Muscle of leg (tissue), 3 donors: ENCODE measurements at regions not wholly inside any gene's neighbourhood (a gene's known extent, or its start where the extent isn't known, plus 50 kb on each side); places are given as distances from the start of the nearest gene placed in this dataset.

Experiments used
- DNase-seq: peaks from one replicate; pipeline ENCODE4 v3.0.0; 2013
- H3K27ac ChIP-seq: one replicate; pipeline ENCODE4 v1.5.1; 2013; ENCODE audit warnings: mild to moderate bottlenecking, low read length, control low read depth
- H3K27me3 ChIP-seq: one replicate; pipeline ENCODE4 v1.6.1; 2013; ENCODE audit warnings: low read length; ENCODE audit not compliant: control insufficient read depth, insufficient read depth
- H3K36me3 ChIP-seq: one replicate; pipeline ENCODE4 v1.6.1; 2013; ENCODE audit warnings: low read length; ENCODE audit not compliant: control insufficient read depth, insufficient read depth
- H3K4me1 ChIP-seq: one replicate; pipeline ENCODE4 v1.6.1; 2013; ENCODE audit warnings: low read length; ENCODE audit not compliant: control insufficient read depth, insufficient read depth
- H3K4me3 ChIP-seq: one replicate; pipeline ENCODE4 v1.5.1; 2013; ENCODE audit warnings: low read length, control low read depth
- H3K9me3 ChIP-seq: replicated peaks from 2 replicates; pipeline ENCODE4 v1.6.1; 2013; ENCODE audit warnings: low read depth, low read length; ENCODE audit not compliant: control insufficient read depth
- WGBS: methylation state at CpG from one replicate; pipeline ENCODE4 v1.1.5; 2013; ENCODE audit warnings: missing lambda C conversion rate; ENCODE audit not compliant: insufficient coverage; 5-methylcytosine and 5-hydroxymethylcytosine counted together

- no peaks in the 10 kb centered on the region for H3K36me3 ChIP-seq
- WGBS, result no CpG with 5 or more reads among the region's 3 CpGs
- H3K4me3 ChIP-seq, result no peak overlapping the region
- no peaks in the 10 kb centered on the region for H3K27me3 ChIP-seq
- DNase-seq, result no peak
- H3K9me3 ChIP-seq, result no peaks in the 10 kb centered on the region
- H3K27ac ChIP-seq, result no peak overlapping the region
- no peaks in the 10 kb centered on the region for H3K4me1 ChIP-seq
Observed at GRCh38 chr9:107093365-107094060, 189.6 kb upstream of the RAD23B start.

- Histone ChIP-seq H3K27ac (no peak overlapping the region), H3K27me3 (no peaks in the 10 kb centered on the region), H3K4me3 (no peak overlapping the region), H3K4me1 (no peaks in the 10 kb centered on the region), H3K36me3 (no peaks in the 10 kb centered on the region), H3K9me3 (no peaks in the 10 kb centered on the region)
- WGBS, result no CpG with 5 or more reads among the region's 3 CpGs
- no peak for DNase-seq
Observed at GRCh38 chr9:107094370-107094769, 188.7 kb upstream of the RAD23B start.

GRCh38 chr9:107100591-107100990 is 182.5 kb upstream of the RAD23B start:
- Histone ChIP-seq H3K9me3 (no peaks in the 10 kb centered on the region), H3K4me1 (no peaks in the 10 kb centered on the region), H3K36me3 (no peaks in the 10 kb centered on the region), H3K27me3 (no peaks in the 10 kb centered on the region), H3K4me3 (no peak overlapping the region), H3K27ac (no peak overlapping the region)
- DNase-seq, result no peak
- 56% methylated on average over 4 of the region's 7 CpGs for WGBS

GRCh38 chr9:107102011-107102410 is 181.1 kb upstream of the RAD23B start:
- no peaks in the 10 kb centered on the region for H3K9me3 ChIP-seq
- no peak overlapping the region for H3K27ac ChIP-seq
- H3K4me1 ChIP-seq, result no peaks in the 10 kb centered on the region
- no peak overlapping the region for H3K4me3 ChIP-seq
- 35% methylated on average over 2 of the region's 5 CpGs for WGBS
- DNase-seq, result no peak
- H3K36me3 ChIP-seq, result no peaks in the 10 kb centered on the region
- H3K27me3 ChIP-seq, result no peaks in the 10 kb centered on the region

GRCh38 chr9:107103621-107104020 is 179.5 kb upstream of the RAD23B start:
- no CpG with 5 or more reads among the region's 2 CpGs for WGBS
- Histone ChIP-seq H3K27me3 (no peaks in the 10 kb centered on the region), H3K4me1 (no peaks in the 10 kb centered on the region), H3K27ac (no peak overlapping the region), H3K9me3 (no peaks in the 10 kb centered on the region), H3K36me3 (no peaks in the 10 kb centered on the region), H3K4me3 (no peak overlapping the region)
- no peak for DNase-seq

- no peaks in the 10 kb centered on the region for H3K9me3 ChIP-seq
- no peak overlapping the region for H3K4me3 ChIP-seq
- WGBS, result 0% methylated on average over 1 of the region's 3 CpGs
- no peaks in the 10 kb centered on the region for H3K36me3 ChIP-seq
- H3K27me3 ChIP-seq, result no peaks in the 10 kb centered on the region
- H3K4me1 ChIP-seq, result no peaks in the 10 kb centered on the region
- H3K27ac ChIP-seq, result no peak overlapping the region
- no peak for DNase-seq
Observed at GRCh38 chr9:107105784-107106183, 177.3 kb upstream of the RAD23B start.

- Histone ChIP-seq H3K27me3 (no peaks in the 10 kb centered on the region), H3K9me3 (no peaks in the 10 kb centered on the region), H3K4me1 (no peaks in the 10 kb centered on the region), H3K36me3 (no peaks in the 10 kb centered on the region), H3K4me3 (no peak overlapping the region), H3K27ac (no peak overlapping the region)
- DNase-seq, result no peak
- WGBS, result no CpG with 5 or more reads among the region's 3 CpGs
Observed at GRCh38 chr9:107106416-107106815, 176.7 kb upstream of the RAD23B start.

GRCh38 chr9:107108342-107109130 is 174.5 kb upstream of the RAD23B start:
- peaks cover 2% of the 10 kb centered on the region for H3K27me3 ChIP-seq
- no peak overlapping the region for H3K27ac ChIP-seq
- WGBS, result 83% methylated on average over 7 of the region's 7 CpGs
- H3K4me1 ChIP-seq, result no peaks in the 10 kb centered on the region
- H3K36me3 ChIP-seq, result no peaks in the 10 kb centered on the region
- no peak overlapping the region for H3K4me3 ChIP-seq
- no peak for DNase-seq
- no peaks in the 10 kb centered on the region for H3K9me3 ChIP-seq

GRCh38 chr9:107109324-107109723 is 173.8 kb upstream of the RAD23B start:
- no peaks in the 10 kb centered on the region for H3K4me1 ChIP-seq
- H3K36me3 ChIP-seq, result no peaks in the 10 kb centered on the region
- DNase-seq, result no peak
- WGBS, result no CpG with 5 or more reads among the region's 2 CpGs
- H3K27me3 ChIP-seq, result peaks cover 2% of the 10 kb centered on the region
- no peaks in the 10 kb centered on the region for H3K9me3 ChIP-seq
- no peak overlapping the region for H3K27ac ChIP-seq
- H3K4me3 ChIP-seq, result no peak overlapping the region

- DNase-seq, result no peak
- no peak overlapping the region for H3K27ac ChIP-seq
- no peaks in the 10 kb centered on the region for H3K9me3 ChIP-seq
- H3K4me3 ChIP-seq, result no peak overlapping the region
- 80% methylated on average over 2 of the region's 2 CpGs for WGBS
- no peaks in the 10 kb centered on the region for H3K36me3 ChIP-seq
- H3K4me1 ChIP-seq, result no peaks in the 10 kb centered on the region
- H3K27me3 ChIP-seq, result peaks cover 2% of the 10 kb centered on the region
Observed at GRCh38 chr9:107110153-107110552, 172.9 kb upstream of the RAD23B start.
